ENCODE measurements at regions not wholly inside any gene's neighbourhood (a gene's known extent, or its start where the extent isn't known, plus 50 kb on each side); places are given as distances from the start of the nearest gene placed in this dataset.

- no peak overlapping the region for H3K9ac ChIP-seq (ENCODE audit: low read depth, low read length)
- H3K18ac ChIP-seq (ENCODE audit: low read depth, low read length): no peak overlapping the region
- in situ Hi-C loops (cut with MboI; ENCODE audit: low sequenced_read_pairs) (no loop called here), dilution Hi-C loops (cut with HindIII; ENCODE audit: low sequenced_read_pairs, unreplicated experiment) (no loop called here), intact Hi-C loops (cut with micrococcal nuclease) (loop anchor here (1.0 to 10.0 kb wide), 2 partner anchors 1119 to 1273 kb away; no protein-coding TSS in a partner anchor)
- H2AK9ac ChIP-seq (replicated peaks; ENCODE audit: low read depth, low read length, poor library complexity): no peak overlapping the region
- no peaks in the 10 kb centered on the region for H3K4me1 ChIP-seq (ENCODE audit: control insufficient read depth, insufficient read depth, low read length)
- H4K91ac ChIP-seq (ENCODE audit: insufficient read depth, low read depth, low read length): no peak overlapping the region
- no peak overlapping the region for H2AFZ ChIP-seq (replicated peaks; ENCODE audit: low read length, poor library complexity)
- peak; percentile 57; the same call in 1 of the 2 replicates for ATAC-seq (ENCODE audit: low read depth)
- no peak overlapping the region for H2BK20ac ChIP-seq (ENCODE audit: low read depth, low read length)
- H4K8ac ChIP-seq (ENCODE audit: low read depth in 2 of 2, low read length in 2 of 2): no peak overlapping the region
- no peak overlapping the region for H3K27ac ChIP-seq (ENCODE audit: insufficient read depth, low read length)
- POLR2A ChIA-PET (ENCODE audit: unreplicated experiment): no interaction called here
- H4K5ac ChIP-seq (ENCODE audit: low read depth, low read length): no peak overlapping the region
- H2BK120ac ChIP-seq (ENCODE audit: low read depth, low read length): no peak overlapping the region
- H3K23ac ChIP-seq (ENCODE audit: low read depth, low read length): no peak overlapping the region
- TF ChIP-seq CTCF (conservative IDR thresholded peaks at IDR 0.05; ENCODE audit: low read depth, low read length) (peak; percentile 53), RAD21 (IDR thresholded peaks at IDR 0.05; ENCODE audit: low read length) (peak; percentile 62), SMC3 (IDR thresholded peaks at IDR 0.05; ENCODE audit: low read depth, low read length) (peak; percentile 48), MXI1 (IDR thresholded peaks at IDR 0.05; ENCODE audit: borderline replicate concordance, low read depth, low read length) (no peak), MAZ (IDR thresholded peaks at IDR 0.05; ENCODE audit: borderline replicate concordance, low read depth, low read length) (no peak)
- H3K4me3 ChIP-seq (ENCODE audit: insufficient read depth, low read depth, low read length): no peak overlapping the region
- no peak overlapping the region for H2AK5ac ChIP-seq (ENCODE audit: low read depth, low read length)
- CTCF ChIA-PET: interaction anchor here (0.6 to 2.1 kb wide), 4 partner anchors 277 to 1280 kb away, joined by 3 to 8 read pairs (median 4); no protein-coding TSS in a partner anchor
- peak; percentile 7 for DNase-seq
- H3K4ac ChIP-seq (ENCODE audit: low read depth, low read length): no peak overlapping the region
- H3K9me3 ChIP-seq (ENCODE audit: control insufficient read depth, insufficient read depth, low read length): no peaks in the 10 kb centered on the region
- no CpG with 5 or more reads among the region's 3 CpGs for WGBS, 2 experiments (ENCODE audit: extremely low coverage in 2 of 2, insufficient read length in 1 of 2)
- no peak overlapping the region for H3K4me2 ChIP-seq (ENCODE audit: low read depth, low read length)
- no peaks in the 10 kb centered on the region for H4K20me1 ChIP-seq (ENCODE audit: insufficient read depth, low read length)
- H3K9me1 ChIP-seq (ENCODE audit: insufficient read depth, low read length): no peaks in the 10 kb centered on the region
- no peaks in the 10 kb centered on the region for H3K36me3 ChIP-seq (ENCODE audit: control insufficient read depth, insufficient read depth, low read length)
- no TSS peak for BruUV-seq (replicated peaks)
- no peak overlapping the region for H2BK15ac ChIP-seq (ENCODE audit: low read depth, low read length)
- no peak overlapping the region for H3K14ac ChIP-seq (replicated peaks; ENCODE audit: low read depth, low read length)
- H3K27me3 ChIP-seq (ENCODE audit: control insufficient read depth, insufficient read depth, low read length): no peaks in the 10 kb centered on the region
- no peak overlapping the region for H3K56ac ChIP-seq (ENCODE audit: extremely low read depth, insufficient read depth, low read length)
- H3K79me1 ChIP-seq (ENCODE audit: low read depth in 1 of 2, low read length in 2 of 2): no peaks in the 10 kb centered on the region
- no peak overlapping the region for H2BK5ac ChIP-seq (ENCODE audit: low read depth, low read length, poor library complexity, severe bottlenecking)
Measured at GRCh38 chr13:22757530-22758120, 423.2 kb upstream of the SGCG start.
